ENCODE measurements at regions not wholly inside any gene's neighbourhood (a gene's known extent, or its start where the extent isn't known, plus 50 kb on each side); places are given as distances from the start of the nearest gene placed in this dataset.

GRCh38 chr3:17832016-17832415, 89.6 kb upstream of the TBC1D5 start:
- H3K14ac ChIP-seq (ENCODE audit: insufficient read length), result no peak overlapping the region
- H2BK20ac ChIP-seq (ENCODE audit: low read length), result no peak overlapping the region
- H3K9ac ChIP-seq (replicated peaks in 1 of 4; ENCODE audit: extremely low read depth in 1 of 4, low read depth in 3 of 4, low read length in 3 of 4), result no peak overlapping the region
- ChIA-PET POLR2A (ENCODE audit: partially characterized antibody) (no interaction called here), CTCF (ENCODE audit: partially characterized antibody) (interaction anchor here (2.3 to 3.7 kb wide), 2 partner anchors 9 to 186 kb away, joined by 12 to 13 read pairs; no protein-coding TSS in a partner anchor)
- H3K23me2 ChIP-seq (ENCODE audit: low read depth, low read length), result no peaks in the 10 kb centered on the region
- no peaks in the 10 kb centered on the region for H3K79me2 ChIP-seq (ENCODE audit: control insufficient read depth in 1 of 2, insufficient read depth in 2 of 2, low read length in 2 of 2)
- H2AK5ac ChIP-seq (ENCODE audit: low read depth, low read length), result no peak overlapping the region
- H3K23ac ChIP-seq (ENCODE audit: insufficient read length), result no peak overlapping the region
- no peaks in the 10 kb centered on the region for H3K27me3 ChIP-seq (replicated peaks in 1 of 4; ENCODE audit: control insufficient read depth in 3 of 4, extremely low read depth in 1 of 4, insufficient read depth in 3 of 4, low read length in 3 of 4)
- no peak overlapping the region for H2BK120ac ChIP-seq (replicated peaks; ENCODE audit: low read depth, low read length)
- H3K79me1 ChIP-seq (ENCODE audit: low read depth, low read length), result no peaks in the 10 kb centered on the region
- H3K9me3 ChIP-seq (ENCODE audit: insufficient read depth in 2 of 2, low read depth in 1 of 2, low read length in 1 of 2), result no peaks in the 10 kb centered on the region
- H4K8ac ChIP-seq (ENCODE audit: extremely low read depth, insufficient read depth, low read length), result no peak overlapping the region
- H2BK15ac ChIP-seq (ENCODE audit: low read length), result no peak overlapping the region
- H2AFZ ChIP-seq (ENCODE audit: low read length), result no peak overlapping the region
- no peak for FAIRE-seq
- no peak overlapping the region for H3K56ac ChIP-seq (replicated peaks; ENCODE audit: insufficient read length, low read depth, low read length)
- H4K91ac ChIP-seq (replicated peaks; ENCODE audit: insufficient read length, low read length), result no peak overlapping the region
- H4K20me1 ChIP-seq (replicated peaks in 1 of 2; ENCODE audit: control insufficient read depth in 1 of 2, insufficient read depth in 2 of 2, low read length in 2 of 2), result no peaks in the 10 kb centered on the region
- H3K4me3 ChIP-seq (ENCODE audit: extremely low read depth in 1 of 4, insufficient read depth in 2 of 4, low read depth in 3 of 4, low read length in 4 of 4), result no peak overlapping the region
- no peak overlapping the region for H2BK5ac ChIP-seq (ENCODE audit: low read depth, low read length)
- no peak overlapping the region for H2BK12ac ChIP-seq (ENCODE audit: low read depth, low read length)
- no peak overlapping the region for H3K4me2 ChIP-seq (ENCODE audit: insufficient read depth in 1 of 2, low read depth in 2 of 2, low read length in 2 of 2)
- H4K5ac ChIP-seq (ENCODE audit: insufficient read length, low read depth, low read length), result no peak overlapping the region
- H3K4me1 ChIP-seq (replicated peaks in 1 of 4; ENCODE audit: control insufficient read depth in 3 of 4, insufficient read depth in 4 of 4, low read length in 3 of 4), result no peaks in the 10 kb centered on the region
- WGBS, 2 experiments (ENCODE audit: extremely low coverage in 1 of 2, insufficient coverage in 1 of 2, insufficient read length in 1 of 2, insufficient replicate concordance in 2 of 2, low coverage in 1 of 2, low lambda C conversion rate in 2 of 2, missing lambda C conversion rate in 1 of 2), result 94% methylated on average over 2 of the region's 2 CpGs; no CpG with 5 or more reads in 1 of the 2 experiments
- no peaks in the 10 kb centered on the region for H3K36me3 ChIP-seq (ENCODE audit: control insufficient read depth in 2 of 4, insufficient read depth in 4 of 4, low read length in 3 of 4)
- no peak overlapping the region for H3K4ac ChIP-seq (replicated peaks; ENCODE audit: insufficient read length, low read depth, low read length)
- no peak overlapping the region for H3K18ac ChIP-seq (ENCODE audit: extremely low read depth, low read length)
- H3K27ac ChIP-seq (ENCODE audit: low read depth, low read length), result no peak overlapping the region
- DNase-seq (ENCODE audit: low read depth in 1 of 2, low spot score in 2 of 2), result no peak
- TF ChIP-seq CHD7 (IDR thresholded peaks at IDR 0.05; ENCODE audit: insufficient replicate concordance, low read length), result no peak

All from H1 (cell line).